GM12878 (cell line): ENCODE measurements at regions not wholly inside any gene's neighbourhood (a gene's known extent, or its start where the extent isn't known, plus 50 kb on each side); places are given as distances from the start of the nearest gene placed in this dataset.

Experiments used
- ATAC-seq: fragments of 200-7000 bp; cut with Tn5 transposase; 3 replicates; pipeline ENCODE4 v1.9.1; 2020; ENCODE audit warnings: mild to moderate bottlenecking, moderate library complexity
- BruUV-seq: library from RNA; stranded (reverse); fragments of 400-500 nt; replicated peaks from 2 replicates; lab custom pipeline; 2021; lab: Mats Ljungman, UMichigan
- CTCF ChIA-PET: fragments of 300-600 bp; sonication (Branson Sonifier 250); formaldehyde crosslinking; extraction: SDS; loops from one replicate; lab custom pipeline; 2021; ENCODE audit warnings: inconsistent platforms; lab: Yijun Ruan, JAX
- POLR2A ChIA-PET: fragments of 350-600 bp; formaldehyde crosslinking; extraction: SDS; loops from one replicate; lab custom pipeline; 2021; ENCODE audit warnings: inconsistent platforms; lab: Charles Lee
- RAD21 ChIA-PET: fragments of 300-600 bp; sonication (Branson Sonifier 250); formaldehyde crosslinking; loops from one replicate; lab custom pipeline; 2023; ENCODE audit warnings: antibody characterized with exemption; ENCODE audit not compliant: unreplicated experiment; lab: Charles Lee
- SMC1A ChIA-PET: fragments of 300-600 bp; sonication (Branson Sonifier 250); formaldehyde crosslinking; loops from one replicate; lab custom pipeline; 2023; ENCODE audit not compliant: unreplicated experiment, uncharacterized antibody; lab: Charles Lee
- DNase-seq: peaks from one replicate; pipeline ENCODE4 v3.0.0-alpha.2; 2011; ENCODE audit warnings: low read depth, low spot score
- FAIRE-seq: peaks from 3 replicates; lab custom pipeline; 2011; peaks lifted over from hg19 to GRCh38; lab: Jason Lieb, UNC
- H2AFZ ChIP-seq: 2 replicates; pipeline ENCODE4 v1.6.0; 2011; ENCODE audit warnings: low read depth, low read length, control low read depth; ENCODE audit not compliant: control insufficient read depth
- H3K27ac ChIP-seq: 2 replicates; pipeline ENCODE4 v1.5.1; 2011; ENCODE audit warnings: control low read depth; ENCODE audit not compliant: control insufficient read depth, insufficient read depth
- H3K27me3 ChIP-seq, 2 experiments: replicated peaks in 1 of 2; 2 replicates each; pipeline versions ENCODE4 v1.6.0 to v1.6.1; 2011; ENCODE audit warnings: low read length in 1 of 2; ENCODE audit not compliant: control insufficient read depth in 2 of 2, insufficient read depth in 2 of 2
- H3K36me3 ChIP-seq, 2 experiments: 2 replicates each; pipeline ENCODE4 v1.5.1; 2011; ENCODE audit warnings: low read length in 1 of 2; ENCODE audit not compliant: control insufficient read depth in 2 of 2, insufficient read depth in 2 of 2
- H3K4me1 ChIP-seq: 2 replicates; pipeline ENCODE4 v1.6.1; 2011; ENCODE audit warnings: mild to moderate bottlenecking, low read length, moderate library complexity, mixed read lengths; ENCODE audit not compliant: control insufficient read depth, insufficient read depth
- H3K4me2 ChIP-seq: 2 replicates; pipeline ENCODE4 v1.6.0; 2011; ENCODE audit warnings: control low read depth; ENCODE audit not compliant: control insufficient read depth, insufficient read depth
- H3K4me3 ChIP-seq: fragments of 200-600 bp; sonication (generic); 2 replicates; pipeline ENCODE4 v1.5.1; 2016
- H3K79me2 ChIP-seq: 2 replicates; pipeline ENCODE4 v1.6.0; 2011; ENCODE audit warnings: low read length; ENCODE audit not compliant: control insufficient read depth, insufficient read depth
- H3K9ac ChIP-seq: 2 replicates; pipeline ENCODE4 v1.8.0; 2011; ENCODE audit warnings: low read length, control low read depth, mixed read lengths; ENCODE audit not compliant: control insufficient read depth, insufficient read depth
- H3K9me3 ChIP-seq: replicated peaks from 3 replicates; pipeline ENCODE4 v1.5.1; 2011; ENCODE audit warnings: mild to moderate bottlenecking, low read length; ENCODE audit not compliant: control insufficient read depth, insufficient read depth
- H4K20me1 ChIP-seq: 2 replicates; pipeline ENCODE4 v1.6.0; 2011; ENCODE audit not compliant: control insufficient read depth, insufficient read depth
- E2F8 ChIP-seq: fragments of 450-650 bp; IDR thresholded peaks from 2 replicates; pipeline ENCODE4 v1.6.1; 2018; ENCODE audit warnings: mild to moderate bottlenecking, low read depth, moderate library complexity; ENCODE audit not compliant: partially characterized antibody
- EED ChIP-seq: sonication (generic); IDR thresholded peaks from 2 replicates; pipeline ENCODE4 v1.6.1; 2016; ENCODE audit warnings: antibody characterized with exemption, low read depth
- ETV6 ChIP-seq, 2 experiments: fragments of 450-650 bp in 1 of 2; IDR thresholded peaks in 1 of 2; conservative IDR thresholded peaks in 1 of 2; 2 replicates each; pipeline ENCODE4 v1.6.1; 2014; ENCODE audit warnings: antibody characterized with exemption in 1 of 2, borderline replicate concordance in 1 of 2, low read depth in 1 of 2, mild to moderate bottlenecking in 1 of 2, moderate library complexity in 1 of 2
- MLLT1 ChIP-seq: fragments of 450-650 bp; IDR thresholded peaks from 2 replicates; pipeline ENCODE4 v1.6.1; 2016; ENCODE audit warnings: mild to moderate bottlenecking
- NR2F1 ChIP-seq: fragments of 450-650 bp; conservative IDR thresholded peaks from 2 replicates; pipeline ENCODE4 v1.6.1; 2017; ENCODE audit warnings: mild to moderate bottlenecking
- POLR2AphosphoS2 ChIP-seq: IDR thresholded peaks from 2 replicates; pipeline ENCODE4 v1.6.1; 2011; ENCODE audit warnings: low read depth, mild to moderate bottlenecking, low read length, improper control_type of control experiment, moderate library complexity
- PRDM15 ChIP-seq: fragments of 450-650 bp; formaldehyde crosslinking; IDR thresholded peaks from 2 replicates; pipeline ENCODE4 v1.4.0; 2020; ENCODE audit warnings: mild to moderate bottlenecking, moderate library complexity
- SMAD5 ChIP-seq: IDR thresholded peaks from 2 replicates; pipeline ENCODE4 v1.6.1; 2016; ENCODE audit warnings: antibody characterized with exemption, low read depth
- SMARCA5 ChIP-seq: fragments of 450-650 bp; IDR thresholded peaks from 2 replicates; pipeline ENCODE4 v1.6.1; 2017; ENCODE audit warnings: mild to moderate bottlenecking
- WGBS: methylation state at CpG from one replicate; pipeline ENCODE4 v1.1.6; 2016; ENCODE audit warnings: low lambda C conversion rate; ENCODE audit not compliant: insufficient replicate concordance, insufficient coverage; ENCODE audit errors: missing lambda C conversion rate; 5-methylcytosine and 5-hydroxymethylcytosine counted together
- in situ Hi-C: fragments of 300-500 bp; cut with MboI; formaldehyde crosslinking; loops from 9 replicates; pipeline ENCODE4 v1.14.3; 2018; ENCODE audit warnings: mixed read lengths
- intact Hi-C: fragments of 100-400 bp; cut with micrococcal nuclease; formaldehyde crosslinking; loops from one replicate; pipeline ENCODE4 v1.14.2; 2022; ENCODE audit not compliant: unreplicated experiment

GRCh38 chr22:49077586-49077985 lies 750.1 kb downstream of the BRD1 start:
- H3K27me3 ChIP-seq, result no peaks in the 10 kb centered on the region
- ChIA-PET CTCF (no interaction called here), SMC1A (no interaction called here), POLR2A (no interaction called here), RAD21 (no interaction called here)
- TF ChIP-seq SMARCA5 (no peak), ETV6 (conservative IDR thresholded peaks at IDR 0.05 in 1 of 2, IDR thresholded peaks at IDR 0.05 in 1 of 2; ENCODE audit: borderline replicate concordance in 1 of 2, low read depth in 1 of 2) (no peak), SMAD5 (no peak), MLLT1 (no peak), E2F8 (no peak), EED (no peak), PRDM15 (CRISPR knock-in tag) (no peak), NR2F1 (no peak), POLR2AphosphoS2 (no peak)
- H3K79me2 ChIP-seq, result no peaks in the 10 kb centered on the region
- H3K4me2 ChIP-seq, result no peak overlapping the region
- no TSS peak for BruUV-seq
- H4K20me1 ChIP-seq, result no peaks in the 10 kb centered on the region
- no peaks in the 10 kb centered on the region; the same call in 2 of the 3 replicates for H3K9me3 ChIP-seq
- in situ Hi-C loops, result no loop called here
- WGBS, result 8% methylated on average over 11 of the region's 11 CpGs
- H3K36me3 ChIP-seq, result no peaks in the 10 kb centered on the region
- ATAC-seq, result no peak
- DNase-seq, result no peak
- intact Hi-C loops, result no loop called here
- no peak overlapping the region for H3K9ac ChIP-seq
- no peak for FAIRE-seq
- H2AFZ ChIP-seq, result no peak overlapping the region
- no peak overlapping the region for H3K27ac ChIP-seq
- no peaks in the 10 kb centered on the region for H3K4me1 ChIP-seq
- no peak overlapping the region for H3K4me3 ChIP-seq
